Epithelial cell of esophagus (primary cell): ENCODE measurements at regions not wholly inside any gene's neighbourhood (a gene's known extent, or its start where the extent isn't known, plus 50 kb on each side); places are given as distances from the start of the nearest gene placed in this dataset.

Experiments used
- DNase-seq: peaks from one replicate; pipeline ENCODE4 v3.0.0; 2010; ENCODE audit warnings: low read depth
- H3K4me3 ChIP-seq: 2 replicates; pipeline ENCODE4 v1.5.1; 2011; ENCODE audit warnings: mild to moderate bottlenecking, low read length, control low read depth
- CTCF ChIP-seq: IDR thresholded peaks from 2 replicates; pipeline ENCODE4 v1.5.1; 2011; ENCODE audit warnings: low read depth, mild to moderate bottlenecking, low read length, control low read depth, inconsistent platforms; ENCODE audit not compliant: insufficient read depth; ENCODE audit errors: missing control alignments

GRCh38 chr16:55089600-55089999 lies 158.9 kb downstream of the IRX5 start:
- no peak for DNase-seq
- TF ChIP-seq CTCF = no peak
- no peak overlapping the region for H3K4me3 ChIP-seq

DNA sequence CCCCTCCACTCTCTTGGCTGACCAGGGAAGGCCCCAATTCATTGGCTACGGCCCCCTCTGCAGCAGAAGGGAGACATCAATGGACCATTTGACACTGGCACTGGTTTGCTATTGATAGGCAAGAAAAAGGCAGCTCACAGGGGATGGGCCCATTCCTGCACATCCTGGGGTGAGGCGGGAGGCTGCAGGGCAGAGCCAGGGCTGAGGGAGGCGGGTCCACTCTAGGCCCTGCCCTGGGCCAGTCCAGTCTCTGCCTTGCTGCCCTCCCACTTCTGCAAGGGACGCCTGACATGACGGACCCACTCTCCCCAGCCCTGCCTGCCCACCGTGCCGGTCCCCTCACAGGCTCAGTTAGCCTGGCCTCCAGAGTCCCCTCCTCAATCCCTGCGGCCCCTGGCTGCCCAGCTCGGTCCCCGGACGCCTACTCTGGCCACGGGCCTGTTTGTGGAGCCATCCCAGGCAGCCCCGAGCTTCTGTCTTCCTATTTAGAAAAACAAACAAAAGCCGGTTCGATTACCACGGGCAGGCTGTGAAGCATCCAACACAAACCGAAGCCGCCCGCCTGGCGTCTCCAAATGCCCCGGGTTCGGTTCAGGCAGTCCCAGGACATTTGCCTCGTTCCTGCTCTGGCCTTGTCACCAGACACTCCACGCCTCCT lies 160.7 kb downstream of the IRX5 start:
- TF ChIP-seq CTCF = no peak
- DNase-seq = no peak
- no peak overlapping the region for H3K4me3 ChIP-seq

GRCh38 chr16:55091871-55092230 lies 161.2 kb downstream of the IRX5 start:
- TF ChIP-seq CTCF = no peak
- no peak for DNase-seq
- H3K4me3 ChIP-seq = no peak overlapping the region

DNA sequence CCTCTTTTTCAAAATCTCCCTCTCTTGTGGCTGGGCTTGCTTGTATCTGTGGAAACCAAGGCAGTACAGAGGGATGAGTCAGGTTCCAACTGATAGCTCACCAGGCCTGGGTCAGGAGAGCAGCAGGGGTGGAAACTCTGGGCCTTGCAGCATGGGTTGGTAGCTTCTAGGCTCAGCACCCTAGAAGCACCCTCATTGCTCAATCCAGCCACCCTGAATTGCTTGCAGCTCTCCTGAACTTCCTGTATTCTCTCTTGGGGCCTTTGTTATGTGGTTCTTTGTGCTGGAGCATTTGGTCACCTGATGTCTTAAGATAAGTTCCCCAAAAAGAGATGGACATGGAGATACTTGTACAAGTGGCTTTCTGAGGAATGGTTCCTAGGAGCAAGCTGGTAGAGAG lies 169.4 kb downstream of the IRX5 start:
- no peak for DNase-seq
- no peak for TF ChIP-seq CTCF
- H3K4me3 ChIP-seq = no peak overlapping the region

DNA sequence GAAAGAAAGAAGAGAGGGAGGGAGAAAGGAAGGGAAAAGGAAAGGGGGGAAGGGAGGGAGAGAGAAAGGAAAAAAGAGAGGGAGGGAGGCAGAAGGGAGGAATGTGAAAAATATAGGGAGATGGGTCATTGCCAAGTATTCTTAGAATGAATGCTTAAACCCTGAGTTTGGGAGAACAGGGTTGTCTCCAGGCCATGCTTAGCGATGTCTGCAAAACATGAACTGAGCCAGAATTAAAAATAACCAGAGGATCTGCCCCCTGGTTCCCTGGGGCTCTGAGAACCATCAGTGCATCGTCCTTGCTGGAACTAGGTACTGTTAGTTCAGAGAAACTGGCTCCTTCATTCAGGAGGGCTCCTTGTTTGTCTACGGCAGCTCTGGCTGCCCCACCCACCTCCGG lies 170.4 kb downstream of the IRX5 start:
- no peak for TF ChIP-seq CTCF
- DNase-seq = no peak
- H3K4me3 ChIP-seq = no peak overlapping the region

DNA sequence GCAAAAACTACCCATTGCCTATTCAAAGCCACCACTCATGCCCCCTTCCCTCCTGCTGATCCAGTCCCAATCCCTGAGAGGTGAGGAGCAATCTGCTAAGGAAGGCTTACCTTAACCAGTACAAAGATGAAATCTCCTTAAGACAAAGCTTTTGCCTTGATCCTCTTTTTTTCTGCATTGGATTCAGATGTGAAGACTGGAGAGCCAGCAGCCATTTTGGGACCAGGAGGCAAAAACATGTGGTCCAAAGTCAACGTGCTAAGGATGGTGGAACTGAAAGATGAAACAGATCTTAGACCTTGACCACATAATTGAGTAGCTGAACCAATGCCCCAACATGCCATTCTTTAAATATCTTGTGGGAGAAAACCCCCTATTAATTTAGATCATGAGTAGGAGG lies 171.4 kb downstream of the IRX5 start:
- no peak overlapping the region for H3K4me3 ChIP-seq
- no peak for DNase-seq
- no peak for TF ChIP-seq CTCF

DNA sequence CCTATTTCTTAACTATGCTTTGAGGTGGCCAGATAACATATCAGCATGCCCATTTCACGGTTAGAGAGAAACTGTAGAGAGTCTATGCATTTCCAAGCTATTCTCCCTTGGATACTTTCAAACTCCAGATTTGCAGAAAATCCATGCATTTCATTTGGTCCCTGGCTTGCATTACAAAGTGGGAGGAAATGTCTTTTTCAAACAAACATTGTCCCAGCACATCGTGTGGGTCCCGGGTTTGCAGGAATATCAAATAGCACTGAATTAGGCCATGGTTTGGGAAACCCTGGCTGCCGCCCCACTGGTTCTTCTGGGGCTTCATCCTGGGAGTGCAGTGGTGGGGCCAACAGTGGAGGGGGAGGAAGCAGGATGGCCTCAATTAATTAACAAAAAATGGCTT lies 171.9 kb downstream of the IRX5 start:
- DNase-seq = no peak
- H3K4me3 ChIP-seq = no peak overlapping the region
- no peak for TF ChIP-seq CTCF
